ENCODE measurements at regions not wholly inside any gene's neighbourhood (a gene's known extent, or its start where the extent isn't known, plus 50 kb on each side); places are given as distances from the start of the nearest gene placed in this dataset.

- Mint-ChIP-seq H3K27ac (no peak overlapping the region), H3K4me3 (no peak overlapping the region), H3K4me1 (ENCODE audit: low read depth) (0 out of 2 replicates have a peak, but pooled peaks cover 4% of the 10 kb centered on the region), H3K27me3 (ENCODE audit: insufficient read depth) (peaks cover 6% of the 10 kb centered on the region), H3K36me3 (ENCODE audit: low read depth) (no peaks in the 10 kb centered on the region), H3K9me3 (no peaks in the 10 kb centered on the region)
- TF ChIP-seq CTCF (IDR thresholded peaks at IDR 0.05), result no peak
- no peak for DNase-seq
Observed at GRCh38 chr19:31512181-31512970, 163.1 kb upstream of the TSHZ3 start.

- no peaks in the 10 kb centered on the region for H3K36me3 Mint-ChIP-seq (ENCODE audit: low read depth)
- no peak for DNase-seq
- H3K4me3 Mint-ChIP-seq, result no peak overlapping the region
- no peaks in the 10 kb centered on the region for H3K9me3 Mint-ChIP-seq
- H3K27me3 Mint-ChIP-seq (ENCODE audit: insufficient read depth), result peaks cover 10% of the 10 kb centered on the region
- no peak overlapping the region for H3K27ac Mint-ChIP-seq
- 0 out of 2 replicates have a peak, but pooled peaks cover 4% of the 10 kb centered on the region for H3K4me1 Mint-ChIP-seq (ENCODE audit: low read depth)
- no peak for TF ChIP-seq CTCF (IDR thresholded peaks at IDR 0.05)
Observed at GRCh38 chr19:31513841-31514240, 164.6 kb upstream of the TSHZ3 start.

GRCh38 chr19:31515931-31516330 is 166.7 kb upstream of the TSHZ3 start:
- peaks cover 10% of the 10 kb centered on the region for H3K27me3 Mint-ChIP-seq (ENCODE audit: insufficient read depth)
- H3K4me3 Mint-ChIP-seq, result no peak overlapping the region
- no peaks in the 10 kb centered on the region for H3K36me3 Mint-ChIP-seq (ENCODE audit: low read depth)
- no peak overlapping the region for H3K27ac Mint-ChIP-seq
- H3K9me3 Mint-ChIP-seq, result no peaks in the 10 kb centered on the region
- H3K4me1 Mint-ChIP-seq (ENCODE audit: low read depth), result 0 out of 2 replicates have a peak, but pooled peaks cover 4% of the 10 kb centered on the region
- DNase-seq, result no peak
- TF ChIP-seq CTCF (IDR thresholded peaks at IDR 0.05), result no peak

GRCh38 chr19:31516756-31517155 is 167.5 kb upstream of the TSHZ3 start:
- Mint-ChIP-seq H3K36me3 (ENCODE audit: low read depth) (no peaks in the 10 kb centered on the region), H3K27ac (no peak overlapping the region), H3K4me3 (no peak overlapping the region), H3K4me1 (ENCODE audit: low read depth) (0 out of 2 replicates have a peak, but pooled peaks cover 4% of the 10 kb centered on the region), H3K9me3 (no peaks in the 10 kb centered on the region), H3K27me3 (ENCODE audit: insufficient read depth) (peaks cover 4% of the 10 kb centered on the region; the same call in 1 of the 2 replicates)
- DNase-seq, result no peak
- TF ChIP-seq CTCF (IDR thresholded peaks at IDR 0.05), result no peak

GRCh38 chr19:31517224-31518180 is 168.3 kb upstream of the TSHZ3 start:
- no peaks in the 10 kb centered on the region for H3K36me3 Mint-ChIP-seq (ENCODE audit: low read depth)
- 0 out of 2 replicates have a peak, but pooled peaks cover 4% of the 10 kb centered on the region for H3K27me3 Mint-ChIP-seq (ENCODE audit: insufficient read depth)
- no peak for DNase-seq
- 0 out of 2 replicates have a peak, but pooled peaks cover 4% of the 10 kb centered on the region for H3K4me1 Mint-ChIP-seq (ENCODE audit: low read depth)
- no peak overlapping the region for H3K27ac Mint-ChIP-seq
- no peak for TF ChIP-seq CTCF (IDR thresholded peaks at IDR 0.05)
- no peak overlapping the region for H3K4me3 Mint-ChIP-seq
- H3K9me3 Mint-ChIP-seq, result no peaks in the 10 kb centered on the region

Measured in HFFc6 (cell line).